ENCODE measurements at regions not wholly inside any gene's neighbourhood (a gene's known extent, or its start where the extent isn't known, plus 50 kb on each side); places are given as distances from the start of the nearest gene placed in this dataset.
"Not testable (repeated sequence)": the region's sequence is repeated elsewhere in the genome, so short reads cannot be mapped to it uniquely, and the experiment has no call there.

GRCh38 chr21:28174006-28174405 is 818.7 kb downstream of the LTN1 start:
- H3K27ac ChIP-seq (ENCODE audit: low read length), result no peak overlapping the region
- no peak overlapping the region for H3K4me3 ChIP-seq (ENCODE audit: low read depth in 1 of 2, low read length in 2 of 2)
- H3K27me3 ChIP-seq (ENCODE audit: low read depth, low read length), result no peaks in the 10 kb centered on the region
- H3K9me3 ChIP-seq (ENCODE audit: control insufficient read depth in 1 of 2, low read length in 2 of 2), result peaks cover 0 to 3% of the 10 kb centered on the region in 2 donors
- no peaks in the 10 kb centered on the region for H3K36me3 ChIP-seq (ENCODE audit: control insufficient read depth in 1 of 2, insufficient read depth in 2 of 2, low read length in 2 of 2)
- H3K4me1 ChIP-seq (ENCODE audit: control insufficient read depth in 1 of 2, insufficient read depth in 2 of 2, low read length in 2 of 2), result no peaks in the 10 kb centered on the region

- H3K9me3 ChIP-seq (ENCODE audit: control insufficient read depth in 1 of 2, low read length in 2 of 2), result peaks cover 0 to 3% of the 10 kb centered on the region in 2 donors
- no peaks in the 10 kb centered on the region for H3K4me1 ChIP-seq (ENCODE audit: control insufficient read depth in 1 of 2, insufficient read depth in 2 of 2, low read length in 2 of 2)
- no peaks in the 10 kb centered on the region for H3K36me3 ChIP-seq (ENCODE audit: control insufficient read depth in 1 of 2, insufficient read depth in 2 of 2, low read length in 2 of 2)
- H3K27me3 ChIP-seq (ENCODE audit: low read depth, low read length), result no peaks in the 10 kb centered on the region
- H3K4me3 ChIP-seq (ENCODE audit: low read depth in 1 of 2, low read length in 2 of 2), result no peak overlapping the region
- no peak overlapping the region for H3K27ac ChIP-seq (ENCODE audit: low read length)
These were observed 820.3 kb downstream of the LTN1 start for GRCh38 chr21:28172376-28172775.

GRCh38 chr21:28167366-28167765 is 825.3 kb downstream of the LTN1 start:
- Histone ChIP-seq H3K27ac (ENCODE audit: low read length) (no peak overlapping the region), H3K4me1 (ENCODE audit: control insufficient read depth in 1 of 2, insufficient read depth in 2 of 2, low read length in 2 of 2) (no peaks in the 10 kb centered on the region), H3K9me3 (ENCODE audit: control insufficient read depth in 1 of 2, low read length in 2 of 2) (no peaks in the 10 kb centered on the region), H3K27me3 (ENCODE audit: low read depth, low read length) (no peaks in the 10 kb centered on the region), H3K4me3 (ENCODE audit: low read depth in 1 of 2, low read length in 2 of 2) (no peak overlapping the region), H3K36me3 (ENCODE audit: control insufficient read depth in 1 of 2, insufficient read depth in 2 of 2, low read length in 2 of 2) (no peaks in the 10 kb centered on the region)

GRCh38 chr21:28164519-28164918 is 828.2 kb downstream of the LTN1 start:
- H3K4me3 ChIP-seq (ENCODE audit: low read depth in 1 of 2, low read length in 2 of 2); H3K27me3 ChIP-seq (ENCODE audit: low read depth, low read length); H3K4me1 ChIP-seq (ENCODE audit: control insufficient read depth in 1 of 2, insufficient read depth in 2 of 2, low read length in 2 of 2); H3K9me3 ChIP-seq (ENCODE audit: control insufficient read depth in 1 of 2, low read length in 2 of 2); H3K36me3 ChIP-seq (ENCODE audit: control insufficient read depth in 1 of 2, insufficient read depth in 2 of 2, low read length in 2 of 2); H3K27ac ChIP-seq (ENCODE audit: low read length): not testable (repeated sequence)

GRCh38 chr21:28162052-28162451 is 830.6 kb downstream of the LTN1 start:
- not testable (repeated sequence) for H3K27me3 ChIP-seq (ENCODE audit: low read depth, low read length); H3K9me3 ChIP-seq (ENCODE audit: control insufficient read depth in 1 of 2, low read length in 2 of 2); H3K36me3 ChIP-seq (ENCODE audit: control insufficient read depth in 1 of 2, insufficient read depth in 2 of 2, low read length in 2 of 2); H3K4me1 ChIP-seq (ENCODE audit: control insufficient read depth in 1 of 2, insufficient read depth in 2 of 2, low read length in 2 of 2); H3K27ac ChIP-seq (ENCODE audit: low read length); H3K4me3 ChIP-seq (ENCODE audit: low read depth in 1 of 2, low read length in 2 of 2)

- H3K4me3 ChIP-seq (ENCODE audit: low read depth in 1 of 2, low read length in 2 of 2), result no peak overlapping the region
- no peaks in the 10 kb centered on the region for H3K36me3 ChIP-seq (ENCODE audit: control insufficient read depth in 1 of 2, insufficient read depth in 2 of 2, low read length in 2 of 2)
- H3K27ac ChIP-seq (ENCODE audit: low read length), result no peak overlapping the region
- H3K4me1 ChIP-seq (ENCODE audit: control insufficient read depth in 1 of 2, insufficient read depth in 2 of 2, low read length in 2 of 2), result no peaks in the 10 kb centered on the region
- no peaks in the 10 kb centered on the region for H3K27me3 ChIP-seq (ENCODE audit: low read depth, low read length)
- H3K9me3 ChIP-seq (ENCODE audit: control insufficient read depth in 1 of 2, low read length in 2 of 2), result no peaks in the 10 kb centered on the region
These were observed 832.3 kb downstream of the LTN1 start for GRCh38 chr21:28160378-28160777.

GRCh38 chr21:28159396-28159795 is 833.3 kb downstream of the LTN1 start:
- Histone ChIP-seq H3K27me3 (ENCODE audit: low read depth, low read length) (no peaks in the 10 kb centered on the region), H3K4me1 (ENCODE audit: control insufficient read depth in 1 of 2, insufficient read depth in 2 of 2, low read length in 2 of 2) (no peaks in the 10 kb centered on the region), H3K9me3 (ENCODE audit: control insufficient read depth in 1 of 2, low read length in 2 of 2) (no peaks in the 10 kb centered on the region), H3K27ac (ENCODE audit: low read length) (no peak overlapping the region), H3K4me3 (ENCODE audit: low read depth in 1 of 2, low read length in 2 of 2) (no peak overlapping the region), H3K36me3 (ENCODE audit: control insufficient read depth in 1 of 2, insufficient read depth in 2 of 2, low read length in 2 of 2) (no peaks in the 10 kb centered on the region)

GRCh38 chr21:28156590-28156989 is 836.1 kb downstream of the LTN1 start:
- no peak overlapping the region for H3K27ac ChIP-seq (ENCODE audit: low read length)
- no peak overlapping the region for H3K4me3 ChIP-seq (ENCODE audit: low read depth in 1 of 2, low read length in 2 of 2)
- no peaks in the 10 kb centered on the region for H3K27me3 ChIP-seq (ENCODE audit: low read depth, low read length)
- H3K9me3 ChIP-seq (ENCODE audit: control insufficient read depth in 1 of 2, low read length in 2 of 2), result no peaks in the 10 kb centered on the region
- H3K4me1 ChIP-seq (ENCODE audit: control insufficient read depth in 1 of 2, insufficient read depth in 2 of 2, low read length in 2 of 2), result no peaks in the 10 kb centered on the region
- no peaks in the 10 kb centered on the region for H3K36me3 ChIP-seq (ENCODE audit: control insufficient read depth in 1 of 2, insufficient read depth in 2 of 2, low read length in 2 of 2)

GRCh38 chr21:28154121-28154520 is 838.6 kb downstream of the LTN1 start:
- Histone ChIP-seq H3K4me3 (ENCODE audit: low read depth in 1 of 2, low read length in 2 of 2) (no peak overlapping the region), H3K27me3 (ENCODE audit: low read depth, low read length) (no peaks in the 10 kb centered on the region), H3K4me1 (ENCODE audit: control insufficient read depth in 1 of 2, insufficient read depth in 2 of 2, low read length in 2 of 2) (no peaks in the 10 kb centered on the region), H3K9me3 (ENCODE audit: control insufficient read depth in 1 of 2, low read length in 2 of 2) (no peaks in the 10 kb centered on the region), H3K36me3 (ENCODE audit: control insufficient read depth in 1 of 2, insufficient read depth in 2 of 2, low read length in 2 of 2) (no peaks in the 10 kb centered on the region), H3K27ac (ENCODE audit: low read length) (no peak overlapping the region)

- H3K27ac ChIP-seq (ENCODE audit: low read length), result no peak overlapping the region
- H3K4me3 ChIP-seq (ENCODE audit: low read depth in 1 of 2, low read length in 2 of 2), result no peak overlapping the region
- H3K9me3 ChIP-seq (ENCODE audit: control insufficient read depth in 1 of 2, low read length in 2 of 2), result no peaks in the 10 kb centered on the region
These were observed 839.9 kb downstream of the LTN1 start for GRCh38 chr21:28152732-28153131.

GRCh38 chr21:28151758-28152157 is 840.9 kb downstream of the LTN1 start:
- H3K4me1 ChIP-seq (ENCODE audit: control insufficient read depth in 1 of 2, insufficient read depth in 2 of 2, low read length in 2 of 2), result peaks cover 0 to 4% of the 10 kb centered on the region in 2 donors
- H3K36me3 ChIP-seq (ENCODE audit: control insufficient read depth in 1 of 2, insufficient read depth in 2 of 2, low read length in 2 of 2), result no peaks in the 10 kb centered on the region
- H3K9me3 ChIP-seq (ENCODE audit: control insufficient read depth in 1 of 2, low read length in 2 of 2), result no peaks in the 10 kb centered on the region
- no peak overlapping the region for H3K27ac ChIP-seq (ENCODE audit: low read length)
- H3K27me3 ChIP-seq (ENCODE audit: low read depth, low read length), result no peaks in the 10 kb centered on the region
- no peak overlapping the region for H3K4me3 ChIP-seq (ENCODE audit: low read depth in 1 of 2, low read length in 2 of 2)

More at GRCh38 chr21:28152732-28153131, 839.9 kb downstream of the LTN1 start:
- no peaks in the 10 kb centered on the region for H3K27me3 ChIP-seq (ENCODE audit: low read depth, low read length)
- no peaks in the 10 kb centered on the region for H3K36me3 ChIP-seq (ENCODE audit: control insufficient read depth in 1 of 2, insufficient read depth in 2 of 2, low read length in 2 of 2)
- H3K4me1 ChIP-seq (ENCODE audit: control insufficient read depth in 1 of 2, insufficient read depth in 2 of 2, low read length in 2 of 2), result peaks cover 0 to 4% of the 10 kb centered on the region in 2 donors

GRCh38 chr21:28150778-28151177 is 841.9 kb downstream of the LTN1 start:
- Histone ChIP-seq H3K36me3 (ENCODE audit: control insufficient read depth in 1 of 2, insufficient read depth in 2 of 2, low read length in 2 of 2) (no peaks in the 10 kb centered on the region), H3K27ac (ENCODE audit: low read length) (no peak overlapping the region), H3K4me3 (ENCODE audit: low read depth in 1 of 2, low read length in 2 of 2) (no peak overlapping the region), H3K9me3 (ENCODE audit: control insufficient read depth in 1 of 2, low read length in 2 of 2) (no peaks in the 10 kb centered on the region), H3K27me3 (ENCODE audit: low read depth, low read length) (no peaks in the 10 kb centered on the region), H3K4me1 (ENCODE audit: control insufficient read depth in 1 of 2, insufficient read depth in 2 of 2, low read length in 2 of 2) (peaks cover 0 to 4% of the 10 kb centered on the region in 2 donors)

All from muscle layer of duodenum (tissue), 2 donors.